SK-MEL-5 (cell line): ENCODE measurements at regions not wholly inside any gene's neighbourhood (a gene's known extent, or its start where the extent isn't known, plus 50 kb on each side); places are given as distances from the start of the nearest gene placed in this dataset.
"Not testable (repeated sequence)": the region's sequence is repeated elsewhere in the genome, so short reads cannot be mapped to it uniquely, and the experiment has no call there.

Source experiments
- DNase-seq: peaks from one replicate; pipeline ENCODE4 v3.0.0-alpha.2; 2016; ENCODE audit warnings: low read depth, low spot score
- in situ Hi-C: cut with HindIII; loops from 2 replicates; pipeline ENCODE4 v1.10.0; 2016; ENCODE audit warnings: low sequenced_read_pairs, high pct_unique_total_duplicates, low pct_unique_long_range_greater_than_20kb

GRCh38 chr16:88194397-88195268 lies 188.1 kb upstream of the ZNF469 start:
- no peak for DNase-seq
- in situ Hi-C loops = no loop called here

GRCh38 chr16:88195269-88195705 lies 187.5 kb upstream of the ZNF469 start:
- no peak for DNase-seq
- in situ Hi-C loops = no loop called here

- in situ Hi-C loops = no loop called here
- DNase-seq = no peak
These were observed 186.8 kb upstream of the ZNF469 start for GRCh38 chr16:88195911-88196465.

GRCh38 chr16:88196471-88197400 lies 186.0 kb upstream of the ZNF469 start:
- DNase-seq = no peak

GRCh38 chr16:88197481-88198456 lies 185.0 kb upstream of the ZNF469 start:
- in situ Hi-C loops = no loop called here
- no peak for DNase-seq

More at GRCh38 chr16:88196471-88197400, 186.0 kb upstream of the ZNF469 start:
- in situ Hi-C loops = no loop called here

GRCh38 chr16:88198457-88199295 lies 184.1 kb upstream of the ZNF469 start:
- in situ Hi-C loops, DNase-seq: not testable (repeated sequence)

- in situ Hi-C loops, DNase-seq: not testable (repeated sequence)
These were observed 183.2 kb upstream of the ZNF469 start for GRCh38 chr16:88199296-88200153.

GRCh38 chr16:88200154-88200895 lies 182.4 kb upstream of the ZNF469 start:
- DNase-seq, in situ Hi-C loops: not testable (repeated sequence)

GRCh38 chr16:88200896-88201185 lies 181.9 kb upstream of the ZNF469 start:
- in situ Hi-C loops = no loop called here

GRCh38 chr16:88201611-88202010 lies 181.1 kb upstream of the ZNF469 start:
- in situ Hi-C loops, DNase-seq: not testable (repeated sequence)

More at GRCh38 chr16:88200896-88201185, 181.9 kb upstream of the ZNF469 start:
- no peak for DNase-seq

- no peak for DNase-seq
- in situ Hi-C loops = no loop called here
These were observed 180.5 kb upstream of the ZNF469 start for GRCh38 chr16:88202207-88202745.

GRCh38 chr16:88202856-88203681 lies 179.7 kb upstream of the ZNF469 start:
- in situ Hi-C loops, DNase-seq: not testable (repeated sequence)

- DNase-seq, in situ Hi-C loops: not testable (repeated sequence)
These were observed 178.3 kb upstream of the ZNF469 start for GRCh38 chr16:88204131-88205110.
